ENCODE measurements at regions not wholly inside any gene's neighbourhood (a gene's known extent, or its start where the extent isn't known, plus 50 kb on each side); places are given as distances from the start of the nearest gene placed in this dataset.
"Not testable (repeated sequence)": the region's sequence is repeated elsewhere in the genome, so short reads cannot be mapped to it uniquely, and the experiment has no call there.

DNA sequence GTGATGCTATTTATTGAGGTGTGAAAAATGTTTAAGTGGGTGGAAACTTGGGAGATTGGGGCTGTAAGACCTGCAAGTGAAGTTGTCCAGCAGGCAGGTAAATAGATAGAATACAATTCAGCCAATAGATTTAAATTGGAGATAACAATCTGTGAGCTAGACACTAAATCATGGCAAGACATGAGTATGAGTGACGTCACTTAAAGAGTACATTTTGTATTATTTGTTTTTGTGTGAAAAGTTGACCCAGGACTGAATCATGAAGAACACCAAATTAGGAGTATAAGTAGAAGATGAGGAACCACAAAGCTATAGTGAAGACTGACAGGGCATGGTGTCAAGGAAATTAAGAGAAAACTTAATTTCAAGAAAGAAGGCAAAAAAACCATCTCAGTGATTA is 249.1 kb upstream of the SEMA3C start:
- DNase-seq, result no peak

DNA sequence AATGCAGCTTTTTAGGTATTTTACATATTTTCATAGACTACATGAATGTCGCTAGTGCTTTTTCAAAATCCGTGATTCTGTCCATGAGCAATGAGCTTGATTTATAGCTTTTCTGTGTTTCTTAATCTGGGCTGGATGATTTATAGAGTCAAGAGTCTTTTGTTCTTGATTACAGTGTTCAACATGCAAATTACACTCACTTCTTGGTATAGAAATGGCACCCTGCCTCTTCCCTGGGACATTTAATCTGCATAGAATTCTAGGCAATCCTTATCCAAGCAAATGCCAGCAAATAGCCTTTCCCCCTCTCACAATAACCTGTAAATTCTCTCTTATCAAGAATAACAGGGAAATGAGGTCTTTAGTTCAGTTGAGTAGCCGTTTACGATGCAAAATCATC is 246.2 kb upstream of the SEMA3C start:
- DNase-seq, result no peak

DNA sequence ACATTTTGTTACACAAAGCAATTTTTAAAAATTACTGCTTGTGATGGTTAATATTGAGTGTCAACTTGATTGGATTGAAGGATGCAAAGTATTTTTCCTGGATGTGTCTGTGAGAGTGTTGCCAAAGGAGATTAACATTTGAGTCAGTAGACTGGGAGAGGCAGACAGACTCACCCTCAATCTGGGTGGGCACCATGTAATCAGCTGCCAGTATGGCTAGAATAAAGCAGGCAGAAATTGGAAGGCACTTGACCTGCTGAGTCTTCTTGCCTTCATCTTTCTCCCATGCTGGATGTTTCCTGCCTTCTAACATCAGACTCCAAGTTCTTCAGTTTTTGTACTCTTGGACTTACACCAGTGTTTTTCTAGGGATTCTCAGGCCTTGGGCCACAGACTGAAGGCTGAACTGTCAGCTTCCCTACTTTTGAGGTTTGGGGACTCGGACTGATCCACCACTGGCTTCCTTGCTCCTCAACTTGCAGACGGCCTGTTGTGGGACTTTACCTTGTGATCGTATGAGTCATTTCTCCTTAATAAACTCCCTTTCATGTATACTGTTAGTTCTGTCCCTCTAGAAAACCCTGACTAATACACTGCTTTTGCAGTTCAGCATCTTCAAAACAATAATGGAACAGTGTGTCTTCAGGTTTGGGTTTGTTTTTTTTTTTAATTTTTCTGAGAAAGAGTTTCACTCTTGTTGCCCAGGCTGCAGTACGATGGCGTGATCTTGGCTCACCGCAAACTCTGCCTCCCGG is 244.1 kb upstream of the SEMA3C start:
- no peak for DNase-seq

DNA sequence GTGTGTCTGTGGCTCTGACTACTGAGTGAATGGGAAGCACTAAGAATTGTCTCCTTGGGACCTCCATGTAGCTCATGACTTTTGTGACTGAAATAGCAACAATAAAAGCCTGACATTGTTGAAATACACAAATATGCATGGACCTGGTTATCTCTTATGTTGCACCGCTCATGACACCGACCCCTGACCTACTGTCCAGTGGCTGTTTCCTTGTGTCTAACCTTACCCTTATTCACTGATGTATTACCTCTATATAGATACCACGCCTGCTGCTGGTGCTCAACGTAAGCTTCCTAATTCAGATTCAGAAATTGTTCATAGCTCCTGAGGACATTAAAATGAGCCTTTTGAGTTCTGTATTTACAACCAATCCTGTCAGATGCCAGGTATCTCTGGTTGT is 243.4 kb upstream of the SEMA3C start:
- DNase-seq, result no peak

DNA sequence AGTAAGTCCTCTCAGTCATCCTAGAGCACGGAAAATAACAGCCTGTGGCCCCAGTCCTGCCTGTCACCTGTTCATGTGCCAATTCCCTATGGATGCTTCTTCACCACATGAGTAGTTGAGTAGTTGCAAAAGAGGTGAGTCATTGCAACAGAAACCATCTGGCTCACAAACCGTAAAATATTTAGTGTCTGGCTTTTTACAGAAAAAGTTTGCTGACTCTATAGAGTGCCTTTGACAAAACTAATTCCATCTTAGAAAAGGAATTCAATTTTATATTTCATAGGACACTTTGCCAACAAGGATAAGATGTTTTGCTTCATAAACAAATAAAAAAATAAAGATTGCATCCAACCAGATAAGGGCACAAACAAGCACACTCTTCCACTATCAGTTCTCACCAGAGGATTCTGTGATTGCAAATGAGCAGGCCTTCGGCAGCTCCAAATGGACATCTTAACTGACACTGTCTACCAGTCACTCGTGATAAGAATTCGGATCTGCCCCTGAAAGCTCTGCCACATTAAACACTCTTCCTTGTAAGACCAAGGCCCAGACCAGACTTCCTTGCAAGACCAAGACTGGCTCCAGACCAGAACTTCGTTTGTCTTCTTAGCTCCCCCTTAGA is 242.7 kb upstream of the SEMA3C start:
- DNase-seq, result no peak

DNA sequence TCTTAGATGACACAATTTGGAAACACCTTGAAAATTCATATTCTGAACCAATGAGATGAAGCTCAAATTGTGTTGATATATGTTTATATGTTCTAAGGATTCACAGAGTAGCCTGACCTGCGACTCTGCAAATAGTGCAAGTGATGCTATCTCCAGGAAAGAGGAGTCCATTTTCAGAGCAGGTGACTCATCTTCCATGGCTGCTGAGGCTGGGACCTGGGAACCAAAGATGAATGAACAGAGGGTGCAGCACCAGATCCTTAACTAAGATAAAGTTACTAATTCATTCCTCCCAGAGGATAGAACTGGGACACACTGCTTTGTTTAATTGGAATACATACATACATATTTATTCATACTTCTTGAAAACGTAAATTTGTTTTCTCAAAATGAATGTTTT is 240.6 kb upstream of the SEMA3C start:
- no peak for DNase-seq

DNA sequence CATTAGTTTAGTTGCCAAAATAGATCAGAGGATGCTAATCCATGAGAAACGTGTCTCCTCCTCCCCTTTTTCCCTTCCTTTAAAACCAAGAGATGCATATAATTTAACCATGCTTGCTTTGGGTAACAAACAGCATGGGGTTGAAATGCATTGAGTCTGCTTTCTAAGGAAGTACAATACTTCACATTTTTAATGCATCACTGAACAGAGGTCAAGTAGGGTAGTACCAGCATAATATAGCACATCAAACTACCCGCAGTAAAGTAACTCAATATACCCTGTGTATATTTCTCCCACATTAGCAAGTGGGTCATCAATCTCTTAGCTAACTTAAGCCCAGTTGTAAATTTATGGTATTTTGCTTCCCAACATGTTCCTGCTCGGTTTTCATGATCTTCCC is 239.3 kb upstream of the SEMA3C start:
- DNase-seq, result no peak

DNA sequence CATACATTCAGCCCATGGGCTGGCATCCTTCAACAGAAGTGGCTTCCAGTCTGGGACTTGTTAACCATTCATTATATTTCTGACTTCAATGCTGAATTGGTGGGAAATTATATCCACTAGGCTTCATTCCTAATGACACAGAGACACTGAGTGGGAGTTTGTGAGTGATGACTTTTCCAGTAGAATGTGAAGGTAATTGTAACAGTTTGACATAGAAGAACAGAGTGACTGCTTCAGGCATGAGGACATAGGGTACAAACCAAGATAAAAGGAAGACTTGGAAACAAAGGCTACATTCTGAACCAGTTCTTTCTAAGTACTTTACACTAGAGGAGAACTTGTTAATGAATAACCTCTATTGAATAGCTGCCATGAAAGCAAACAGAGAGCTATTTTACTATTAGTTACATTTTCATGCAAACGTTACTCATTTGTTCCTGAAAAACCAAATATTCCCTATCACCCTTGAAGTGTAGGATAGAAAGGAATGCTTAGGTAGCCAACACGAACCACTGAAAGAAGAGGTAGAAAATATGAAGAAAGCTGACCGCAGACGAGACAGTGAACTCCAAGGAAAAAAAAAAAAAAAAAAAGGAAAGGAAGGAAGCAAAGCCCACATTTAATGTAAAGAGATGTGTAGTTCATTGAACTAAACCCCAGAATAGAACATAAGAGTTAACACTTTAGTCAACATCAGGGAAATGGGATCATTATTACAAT is 237.0 kb upstream of the SEMA3C start:
- no peak for DNase-seq

DNA sequence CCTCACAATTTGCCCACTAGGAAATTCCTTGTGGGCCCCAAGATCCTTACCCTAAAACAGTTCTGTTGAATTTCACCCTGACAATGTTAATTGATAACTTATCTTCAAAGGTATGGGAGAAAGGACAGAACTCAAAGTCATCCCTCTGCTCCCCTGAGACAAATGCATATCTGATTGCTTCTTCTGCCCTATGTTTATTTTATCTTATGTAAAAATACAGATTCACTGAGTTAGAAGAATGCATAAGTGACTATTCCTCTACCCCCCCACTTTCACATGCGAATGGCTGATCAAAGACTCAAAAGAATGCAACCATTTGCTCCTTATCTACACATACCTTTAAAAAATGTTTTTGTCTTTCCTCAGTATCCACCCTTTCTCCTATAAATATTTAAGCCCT is 235.7 kb upstream of the SEMA3C start:
- DNase-seq, result no peak

DNA sequence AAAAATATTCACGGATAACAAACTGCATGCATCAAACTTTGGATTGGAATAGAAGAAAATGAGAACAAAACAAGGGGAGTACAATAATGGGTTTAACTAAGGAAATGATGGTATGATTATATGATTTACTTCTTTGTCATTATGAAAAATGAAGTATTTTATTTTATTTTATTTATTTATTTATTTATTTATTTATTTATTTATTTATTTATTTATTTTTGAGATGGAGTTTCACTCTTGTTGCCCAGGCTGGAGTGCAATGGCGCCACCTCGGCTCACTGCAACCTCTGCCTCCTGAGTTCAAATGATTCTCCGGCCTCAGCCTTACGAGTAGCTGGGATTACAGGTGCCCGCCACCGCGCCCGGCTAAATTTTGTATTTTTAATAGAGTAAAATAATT is 234.1 kb upstream of the SEMA3C start:
- DNase-seq, result not testable (repeated sequence)

DNA sequence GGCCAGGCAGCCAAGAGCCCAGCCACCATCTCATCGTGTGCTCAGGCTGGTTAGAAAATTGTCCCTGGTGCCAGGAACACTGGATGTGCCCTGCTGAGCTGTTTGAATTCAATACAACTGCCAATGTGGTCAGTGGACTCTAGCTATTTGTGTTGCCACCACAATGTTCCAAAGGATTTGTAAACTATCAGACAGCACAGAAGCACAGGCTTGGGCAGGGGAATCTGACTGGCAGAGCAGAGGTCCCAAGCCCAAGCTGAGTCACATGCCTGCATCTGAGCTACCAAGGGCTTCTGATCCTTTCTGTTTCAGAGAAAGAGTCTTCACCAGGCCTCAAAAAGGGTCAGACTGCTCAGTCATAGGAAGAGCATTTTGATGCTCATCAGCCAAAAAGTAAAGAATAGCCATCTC is 232.1 kb upstream of the SEMA3C start:
- DNase-seq, result no peak

DNA sequence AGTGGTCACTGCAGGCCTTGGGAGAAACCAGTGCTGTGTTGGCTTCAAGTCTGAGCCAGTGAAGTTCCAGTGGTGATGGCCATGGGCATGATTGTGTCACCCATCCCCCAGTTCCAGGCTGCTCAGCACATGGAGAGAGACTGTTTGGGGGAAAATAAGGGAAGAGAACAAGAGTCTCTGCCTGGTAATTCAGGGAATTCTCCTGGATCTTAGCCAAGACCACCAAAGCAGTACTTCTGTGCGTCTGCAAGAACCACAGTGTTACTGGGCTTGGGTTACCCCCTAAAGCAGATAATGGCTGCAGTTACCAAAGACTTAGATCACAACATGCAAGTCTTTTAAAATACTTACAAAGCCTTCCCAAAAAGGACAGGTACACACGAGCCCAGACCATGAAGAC is 225.0 kb upstream of the SEMA3C start:
- DNase-seq, result no peak

DNA sequence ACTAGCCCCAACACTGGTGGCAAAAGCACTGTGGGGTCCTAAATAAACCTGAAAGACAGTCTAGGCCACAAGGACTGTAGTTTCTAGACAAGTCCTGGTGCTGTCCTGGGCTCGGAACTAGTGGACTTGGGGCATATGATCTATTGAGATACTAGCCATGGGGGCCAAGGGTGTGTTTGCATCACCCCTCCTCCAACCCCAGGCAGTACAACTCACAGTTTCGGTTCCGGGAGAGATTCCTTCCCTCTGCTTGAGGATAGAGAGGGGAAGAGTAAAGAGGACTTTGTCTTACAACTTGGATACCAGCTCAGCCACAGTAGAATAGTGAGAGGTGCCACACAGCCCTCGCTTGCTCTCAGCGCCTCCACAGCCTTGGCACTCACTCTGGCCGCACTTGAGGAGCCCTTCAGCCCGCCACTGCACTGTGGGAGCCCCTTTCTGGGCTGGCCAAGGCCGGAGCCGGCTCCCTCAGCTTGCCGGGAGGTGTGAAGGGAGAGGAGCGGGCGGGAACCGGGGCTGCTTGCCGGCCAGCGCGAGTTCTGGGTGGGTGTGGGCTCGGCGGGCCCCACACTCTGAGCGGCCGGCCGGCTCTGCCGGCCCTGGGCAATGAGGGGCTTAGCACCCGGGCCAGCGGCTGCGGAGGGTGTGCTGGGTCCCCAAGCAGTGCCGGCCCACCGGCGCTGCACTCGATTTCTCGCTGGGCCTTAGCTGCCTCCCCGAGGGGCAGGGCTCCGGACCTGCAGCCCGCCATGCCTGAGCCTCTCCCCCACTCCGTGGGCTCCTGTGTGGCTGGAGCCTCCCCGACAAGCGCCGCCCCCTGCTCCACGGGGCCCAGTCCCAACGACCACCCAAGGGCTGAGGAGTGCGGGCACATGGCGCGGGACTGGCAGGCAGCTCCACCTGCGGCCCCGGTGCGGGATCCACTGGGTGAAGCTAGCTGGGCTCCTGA is 222.7 kb upstream of the SEMA3C start:
- not testable (repeated sequence) for DNase-seq

DNA sequence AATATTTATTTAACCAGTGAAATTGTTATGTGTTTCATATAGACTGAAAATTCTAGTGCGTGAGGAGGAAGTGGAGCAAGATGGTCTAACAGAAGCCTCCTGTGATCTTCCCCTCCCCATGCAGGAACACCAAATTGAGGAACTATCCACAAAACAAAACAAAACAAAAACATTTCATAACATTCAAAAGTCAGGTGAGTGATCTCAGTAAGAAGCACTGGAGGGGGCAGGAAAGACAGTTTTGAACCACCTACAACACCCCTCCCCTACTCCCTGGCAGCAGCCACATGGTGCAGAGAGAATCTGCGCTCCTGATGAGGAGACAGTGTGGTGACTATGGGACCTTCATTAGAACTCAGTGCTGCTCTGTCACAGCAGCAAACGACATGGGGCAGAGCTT is 221.9 kb upstream of the SEMA3C start:
- no peak for DNase-seq

DNA sequence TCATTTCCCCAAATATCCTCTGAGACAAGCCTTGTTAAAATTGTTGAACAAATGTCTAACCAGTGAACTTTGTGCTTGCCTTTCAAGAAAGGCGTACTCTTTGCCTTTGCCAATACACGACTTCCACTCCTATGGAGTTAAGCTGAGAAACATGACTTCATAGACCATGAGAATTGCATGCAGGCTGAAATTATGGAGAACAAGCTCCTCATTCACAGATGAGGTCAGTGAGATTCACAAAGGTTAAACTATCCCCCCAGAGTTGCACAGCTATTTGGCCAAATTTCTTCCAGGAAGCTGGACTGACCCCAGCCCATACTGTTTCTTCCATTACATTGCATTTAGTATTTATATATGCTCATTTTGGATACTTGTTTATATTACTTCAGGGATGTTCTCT is 221.4 kb upstream of the SEMA3C start:
- DNase-seq, result no peak

DNA sequence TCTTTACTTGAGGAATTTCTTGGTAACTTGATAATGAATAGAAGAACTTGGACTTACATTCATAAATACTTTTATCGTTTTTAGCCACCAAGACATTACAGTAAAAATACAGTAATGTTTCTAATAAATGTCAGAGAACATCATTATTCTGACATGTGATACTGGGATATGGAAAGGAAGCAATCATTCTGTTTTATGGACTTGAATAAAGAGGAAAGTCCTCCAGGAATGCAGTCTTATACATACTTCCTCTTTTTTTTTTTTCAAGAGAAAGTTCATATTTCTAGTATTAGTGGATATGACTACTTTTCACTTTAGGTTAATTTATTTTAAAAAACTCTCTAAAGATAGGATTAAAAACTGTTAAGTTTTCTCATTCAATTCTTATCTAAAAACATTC is 220.0 kb upstream of the SEMA3C start:
- no peak for DNase-seq

DNA sequence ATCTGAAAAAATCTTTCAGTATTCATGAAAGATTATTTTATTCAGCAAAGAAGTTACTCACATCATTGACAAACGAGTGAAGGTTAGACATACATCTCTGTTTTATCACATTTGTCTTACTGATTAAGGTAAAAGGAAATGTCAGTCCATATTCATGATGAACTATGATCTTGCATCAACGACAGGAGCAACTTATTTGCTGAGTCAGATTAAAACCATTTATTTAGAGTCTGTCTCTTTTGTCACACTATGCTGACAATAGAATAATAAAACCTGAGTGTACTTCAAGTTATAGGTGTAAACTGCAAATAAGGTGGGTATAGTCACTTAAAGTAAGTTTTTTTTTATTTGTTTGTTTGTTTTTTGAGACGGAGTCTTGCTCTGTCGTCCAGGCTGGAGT is 216.5 kb upstream of the SEMA3C start:
- DNase-seq, result no peak

DNA sequence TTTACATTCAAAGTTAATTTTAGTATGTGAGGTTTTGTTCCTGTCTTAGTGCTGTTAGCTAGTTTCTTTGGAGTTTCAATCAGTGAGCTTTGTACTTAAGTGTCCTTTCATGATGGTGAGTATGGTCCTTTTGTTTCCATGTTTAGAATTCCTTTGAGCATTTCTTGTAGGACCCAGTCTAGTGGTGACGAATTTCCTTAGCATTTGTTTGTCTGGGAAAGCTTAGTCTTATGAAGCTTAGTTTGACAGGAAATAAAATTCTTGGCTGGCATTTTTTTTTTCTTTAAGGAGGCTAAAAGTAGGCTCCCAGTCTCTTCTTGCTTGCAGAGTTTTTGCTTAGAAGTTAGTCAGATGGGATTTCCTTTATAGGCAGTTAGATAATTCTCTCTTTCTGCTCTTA is 209.2 kb upstream of the SEMA3C start:
- no peak for DNase-seq

DNA sequence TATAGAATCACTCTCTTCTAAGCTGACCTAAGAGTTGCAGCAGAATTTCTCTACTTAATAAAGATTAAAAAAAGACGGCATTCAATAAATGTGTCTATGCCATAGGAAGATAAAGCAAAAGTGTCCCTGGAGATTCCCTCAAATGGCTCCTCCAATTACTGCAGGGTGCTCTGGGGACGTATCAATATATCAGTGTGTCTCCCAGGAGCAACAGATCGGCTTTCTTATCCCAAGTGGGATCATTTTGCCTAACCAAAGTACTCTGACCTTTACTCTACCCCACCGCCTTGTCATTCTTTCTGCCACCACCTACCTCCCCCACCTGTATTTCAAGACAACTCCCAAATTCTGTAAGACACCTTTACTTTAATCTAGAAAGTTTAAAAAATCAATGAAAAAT is 202.0 kb upstream of the SEMA3C start:
- no peak for DNase-seq

DNA sequence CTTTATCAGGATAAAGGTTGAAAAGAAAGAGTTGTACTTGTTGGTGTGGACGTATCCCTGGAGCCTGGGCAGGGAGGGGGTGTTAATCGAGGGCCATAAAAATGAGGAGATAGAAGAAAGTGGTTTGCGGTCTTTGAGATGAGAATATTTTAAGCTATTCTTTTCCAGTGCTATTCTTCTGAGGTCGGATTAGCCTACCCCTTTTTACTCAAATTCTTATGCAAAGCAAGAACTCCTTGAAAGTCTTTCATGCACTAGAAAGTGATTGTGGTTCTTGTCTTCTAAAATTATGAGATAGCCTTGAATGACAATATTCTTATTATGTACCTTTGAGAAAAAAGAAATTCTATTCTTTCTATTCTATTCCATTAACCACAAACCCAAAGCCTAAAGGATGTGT is 201.3 kb upstream of the SEMA3C start:
- no peak for DNase-seq

DNA sequence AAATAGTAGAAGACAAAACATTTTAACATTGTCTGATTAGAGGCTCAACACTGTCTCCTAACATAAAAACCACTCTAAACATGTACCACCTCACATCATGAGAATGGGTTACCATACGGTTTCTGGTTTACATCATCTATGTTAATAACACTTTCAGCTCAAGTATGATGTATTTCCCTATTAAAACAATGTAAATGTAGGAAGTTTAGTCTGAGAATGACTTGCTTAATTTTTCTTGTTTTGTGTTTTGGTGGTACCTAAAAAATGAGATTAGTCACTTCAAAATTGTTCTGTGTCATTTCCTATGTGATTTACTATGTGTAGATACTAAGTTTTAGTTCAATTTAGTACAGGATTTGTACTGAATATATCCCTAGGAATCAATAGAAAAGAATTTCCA is 195.8 kb upstream of the SEMA3C start:
- no peak for DNase-seq

DNA sequence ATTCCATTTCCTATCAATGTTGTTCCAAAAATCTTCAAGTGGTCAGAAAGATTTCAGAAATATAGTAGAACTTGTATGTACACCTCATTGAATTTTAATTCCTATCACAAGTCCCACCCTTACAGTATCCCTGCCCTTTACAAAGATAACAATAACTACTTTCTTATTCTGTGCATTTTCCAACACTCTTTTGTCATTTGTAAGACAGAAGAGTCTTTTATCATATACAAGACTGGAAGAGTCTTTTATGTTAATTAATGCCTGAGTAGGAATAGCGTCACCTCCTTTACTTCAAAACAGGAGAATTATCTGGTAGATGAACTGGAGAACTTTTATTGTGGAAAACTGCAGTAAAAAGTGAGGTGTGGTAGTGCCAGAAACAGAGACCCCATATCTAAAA is 193.9 kb upstream of the SEMA3C start:
- DNase-seq, result no peak
